Ovary (tissue), 7 donors: ENCODE measurements at regions not wholly inside any gene's neighbourhood (a gene's known extent, or its start where the extent isn't known, plus 50 kb on each side); places are given as distances from the start of the nearest gene placed in this dataset.

Experiments
- DNase-seq, 5 donors: peaks; one replicate each; pipeline ENCODE4 v3.0.0-alpha.2; 2019 to 2020
- H3K27ac ChIP-seq, 2 donors: fragments of 200-600 bp; one replicate each; pipeline versions ENCODE4 v1.5.1 to v1.8.0; 2019 to 2022
- H3K27me3 ChIP-seq: fragments of 200-600 bp; one replicate; pipeline ENCODE4 v1.8.0; 2022
- H3K36me3 ChIP-seq: fragments of 200-600 bp; sonication (generic); one replicate; pipeline ENCODE4 v1.5.1; 2019
- H3K4me1 ChIP-seq: one replicate; pipeline ENCODE4 v1.8.1; 2013; ENCODE audit warnings: mild to moderate bottlenecking, moderate library complexity; ENCODE audit not compliant: insufficient read depth
- H3K4me3 ChIP-seq: fragments of 200-600 bp; sonication (generic); one replicate; pipeline ENCODE4 v1.5.1; 2017
- H3K9me3 ChIP-seq, 2 donors: fragments of 200-600 bp in 1 of 2; sonication (generic) in 1 of 2; one replicate each; pipeline versions ENCODE4 v1.5.1 to v1.8.1; 2013 to 2019; ENCODE audit warnings: mild to moderate bottlenecking in 1 of 2, moderate library complexity in 1 of 2
- EP300 ChIP-seq: sonication (generic); formaldehyde crosslinking; IDR thresholded peaks from one replicate; pipeline ENCODE4 v1.6.1; 2017; ENCODE audit warnings: antibody characterized with exemption
- POLR2A ChIP-seq: fragments of 450-650 bp; IDR thresholded peaks from one replicate; pipeline ENCODE4 v1.6.1; 2017; ENCODE audit warnings: antibody characterized with exemption, mild to moderate bottlenecking, moderate library complexity
- WGBS, 3 donors: extraction: QIAGEN DNeasy Blood & Tissue Kit in 1 of 3; methylation state at CpG; one replicate each; pipeline versions ENCODE4 v1.1.5 to v1.1.7; 2013 to 2017; 5-methylcytosine and 5-hydroxymethylcytosine counted together
- intact Hi-C, 4 donors: fragments of 100-400 bp; cut with DNase I; formaldehyde crosslinking; loops; one replicate each; pipeline versions ENCODE4 v1.11.0 to v1.15.1; 2022 to 2023
- TF ChIP-seq, protein P1 (sequence below), 3 donors: fragments of 450-650 bp in 2 of 3; fragments of 200-600 bp in 1 of 3; IDR thresholded peaks; one replicate each; pipeline versions ENCODE4 v1.5.1 to v1.8.0; 2016 to 2022; ENCODE audit warnings: antibody characterized with exemption in 3 of 3, mild to moderate bottlenecking in 1 of 3
- donor health status: DM: no; HTN: no; CAD: no; lungs with moderate emphysema.
- donor health status: DM: no; HTN: no; CAD: no.
- donor health status: Bipolar disorder and iron deficiency.
- donor health status: DM: no; HTN: no; CAD: no.
- donor health status: DM: yes; HTN: yes; CAD: no.

DNA sequence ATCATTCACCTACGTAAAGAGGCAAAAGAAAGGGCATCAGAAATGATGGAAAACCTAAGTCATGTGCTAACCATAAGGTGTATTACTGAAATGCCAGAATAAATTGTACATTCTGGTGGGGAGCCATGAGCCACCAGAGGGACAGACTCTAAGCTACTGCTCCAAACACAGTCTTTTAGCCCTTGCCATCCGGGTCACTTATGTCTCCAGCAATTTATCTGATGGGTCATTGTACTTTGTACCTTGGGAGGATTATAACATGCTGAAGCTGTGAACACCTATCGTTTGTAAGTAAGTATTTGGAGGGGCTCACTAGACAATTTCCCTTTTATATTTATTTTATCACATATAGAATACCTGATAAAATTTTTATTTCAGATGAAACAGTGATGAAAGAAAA is 495.1 kb downstream of the KIF4B start:
- intact Hi-C loops, result no loop called here
- H3K36me3 ChIP-seq, result no peaks in the 10 kb centered on the region
- no peak overlapping the region for H3K4me3 ChIP-seq
- 88 to 91% (median 90%) methylated on average over 3 of the region's 3 CpGs for WGBS, 3 donors
- no peaks in the 10 kb centered on the region for H3K4me1 ChIP-seq
- H3K9me3 ChIP-seq, result no peaks in the 10 kb centered on the region
- no peak overlapping the region for H3K27ac ChIP-seq
- no peak for DNase-seq
- no peaks in the 10 kb centered on the region for H3K27me3 ChIP-seq
- TF ChIP-seq, protein P1, sequence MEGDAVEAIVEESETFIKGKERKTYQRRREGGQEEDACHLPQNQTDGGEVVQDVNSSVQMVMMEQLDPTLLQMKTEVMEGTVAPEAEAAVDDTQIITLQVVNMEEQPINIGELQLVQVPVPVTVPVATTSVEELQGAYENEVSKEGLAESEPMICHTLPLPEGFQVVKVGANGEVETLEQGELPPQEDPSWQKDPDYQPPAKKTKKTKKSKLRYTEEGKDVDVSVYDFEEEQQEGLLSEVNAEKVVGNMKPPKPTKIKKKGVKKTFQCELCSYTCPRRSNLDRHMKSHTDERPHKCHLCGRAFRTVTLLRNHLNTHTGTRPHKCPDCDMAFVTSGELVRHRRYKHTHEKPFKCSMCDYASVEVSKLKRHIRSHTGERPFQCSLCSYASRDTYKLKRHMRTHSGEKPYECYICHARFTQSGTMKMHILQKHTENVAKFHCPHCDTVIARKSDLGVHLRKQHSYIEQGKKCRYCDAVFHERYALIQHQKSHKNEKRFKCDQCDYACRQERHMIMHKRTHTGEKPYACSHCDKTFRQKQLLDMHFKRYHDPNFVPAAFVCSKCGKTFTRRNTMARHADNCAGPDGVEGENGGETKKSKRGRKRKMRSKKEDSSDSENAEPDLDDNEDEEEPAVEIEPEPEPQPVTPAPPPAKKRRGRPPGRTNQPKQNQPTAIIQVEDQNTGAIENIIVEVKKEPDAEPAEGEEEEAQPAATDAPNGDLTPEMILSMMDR (IDR thresholded peaks at IDR 0.05), result no peak
- no peak for TF ChIP-seq POLR2A
- no peak for TF ChIP-seq EP300

DNA sequence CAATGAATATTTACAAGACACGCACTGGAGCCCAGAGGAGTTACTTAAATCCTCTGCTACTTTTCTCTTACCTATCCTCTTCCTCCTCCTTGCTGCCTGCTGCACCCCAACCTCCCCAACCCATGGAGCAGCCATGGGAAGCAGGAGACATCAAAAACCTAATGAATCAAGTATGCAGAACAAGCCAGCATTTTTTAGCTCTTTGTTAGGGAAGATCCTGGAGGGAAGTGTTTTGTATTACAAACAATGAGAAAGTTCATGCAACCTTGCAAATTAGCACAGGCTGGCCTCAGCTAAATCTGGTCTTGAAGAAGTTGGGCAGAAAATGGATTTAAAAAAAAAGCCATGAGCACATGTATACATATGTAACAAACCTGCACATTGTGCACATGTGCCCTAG is 498.8 kb downstream of the KIF4B start:
- no peaks in the 10 kb centered on the region for H3K4me1 ChIP-seq
- whole genome bisulfite sequencing, 3 donors, result 79 to 96% (median 90%) methylated on average over 1 of the region's 1 CpG
- intact Hi-C loops, result no loop called here
- no peaks in the 10 kb centered on the region for H3K27me3 ChIP-seq
- H3K9me3 ChIP-seq, result no peaks in the 10 kb centered on the region
- H3K36me3 ChIP-seq, result no peaks in the 10 kb centered on the region
- no peak overlapping the region for H3K4me3 ChIP-seq
- no peak for DNase-seq
- TF ChIP-seq POLR2A (no peak), EP300 (no peak)
- TF ChIP-seq, protein P1 (IDR thresholded peaks at IDR 0.05), result no peak
- no peak overlapping the region for H3K27ac ChIP-seq

DNA sequence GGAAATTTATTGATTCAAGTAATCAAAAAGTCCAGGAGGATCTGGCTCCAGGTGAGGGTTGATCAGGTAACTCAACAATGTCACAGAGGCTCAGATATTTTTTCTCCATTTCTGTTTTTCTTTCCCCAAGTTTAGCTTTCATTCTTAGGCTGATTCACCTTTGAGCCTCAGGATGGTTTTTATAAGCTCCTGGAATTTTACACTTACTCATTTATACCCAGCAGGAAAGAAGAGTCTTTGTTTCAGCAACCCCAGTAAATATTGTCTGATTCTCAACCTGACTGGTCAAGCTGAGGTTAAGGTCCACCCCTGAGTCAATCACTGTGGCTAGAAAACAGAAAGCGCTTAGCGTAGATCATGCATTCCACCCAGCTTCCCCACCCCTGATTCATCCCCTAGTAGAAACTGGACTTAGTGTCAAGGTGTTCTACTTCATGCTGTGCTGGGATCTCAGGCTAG is 500.6 kb downstream of the KIF4B start:
- Histone ChIP-seq H3K4me1 (no peaks in the 10 kb centered on the region), H3K27ac (no peak overlapping the region), H3K27me3 (no peaks in the 10 kb centered on the region), H3K4me3 (no peak overlapping the region), H3K9me3 (no peaks in the 10 kb centered on the region), H3K36me3 (no peaks in the 10 kb centered on the region)
- TF ChIP-seq, protein P1 (IDR thresholded peaks at IDR 0.05), result no peak
- no peak for TF ChIP-seq EP300
- TF ChIP-seq POLR2A, result no peak
- no peak for DNase-seq
- intact Hi-C loops, result no loop called here
- WGBS, 3 donors, result 93 to 97% (median 94%) methylated on average over 2 of the region's 2 CpGs

DNA sequence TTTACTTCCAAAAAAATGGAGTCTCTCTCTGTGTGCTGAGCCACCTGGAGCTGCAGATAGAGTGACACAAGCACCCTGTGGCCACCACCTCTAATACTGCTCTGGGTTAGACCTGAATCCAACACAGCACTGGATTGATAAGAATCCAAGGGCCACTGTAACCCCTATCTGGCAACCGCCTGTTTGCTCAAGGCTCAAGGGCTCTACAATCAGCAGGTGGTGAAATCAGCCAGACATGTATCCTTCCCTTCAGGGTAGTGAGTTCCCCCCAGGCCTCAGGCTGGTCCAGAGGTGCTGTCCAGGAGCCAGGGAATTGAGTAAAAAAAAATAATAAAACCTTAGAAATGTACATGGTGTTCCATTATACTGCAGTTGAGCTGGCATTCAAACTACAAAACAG is 509.0 kb downstream of the KIF4B start:
- TF ChIP-seq EP300 (no peak), POLR2A (no peak)
- Histone ChIP-seq H3K27ac (no peak overlapping the region), H3K27me3 (no peaks in the 10 kb centered on the region), H3K4me1 (no peaks in the 10 kb centered on the region), H3K4me3 (no peak overlapping the region), H3K36me3 (no peaks in the 10 kb centered on the region), H3K9me3 (no peaks in the 10 kb centered on the region)
- WGBS, 3 donors, result 71 to 82% (median 80%) methylated on average over 1 of the region's 1 CpG
- intact Hi-C loops, result no loop called here
- no peak for DNase-seq

DNA sequence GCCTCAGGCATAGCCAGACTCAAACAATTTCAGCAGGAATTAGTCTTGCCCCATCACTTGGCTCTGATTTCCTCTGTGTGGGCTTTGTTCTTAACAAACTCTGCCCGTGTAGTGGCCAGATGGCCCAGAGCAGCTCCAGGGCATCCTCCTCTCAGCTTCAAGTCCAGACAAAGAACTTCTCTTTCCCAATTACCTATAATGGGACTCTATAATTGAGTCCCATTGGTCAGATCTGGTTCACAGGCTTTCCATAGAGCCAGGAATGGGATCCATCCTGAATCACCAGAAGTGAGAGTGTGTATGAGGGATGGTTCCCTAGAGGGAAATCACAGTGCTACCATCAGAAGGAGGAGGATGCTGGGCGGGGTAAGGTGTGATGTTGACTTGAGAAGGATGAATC is 515.8 kb downstream of the KIF4B start:
- Histone ChIP-seq H3K4me1 (no peaks in the 10 kb centered on the region), H3K27me3 (no peaks in the 10 kb centered on the region), H3K9me3 (no peaks in the 10 kb centered on the region), H3K36me3 (no peaks in the 10 kb centered on the region), H3K4me3 (no peak overlapping the region), H3K27ac (no peak overlapping the region)
- intact Hi-C loops, result no loop called here
- no peak for DNase-seq
- TF ChIP-seq EP300 (no peak), POLR2A (no peak)
- TF ChIP-seq, protein P1 (IDR thresholded peaks at IDR 0.05), result no peak
- WGBS, 3 donors, result 62 to 74% (median 72%) methylated on average over 2 of the region's 2 CpGs
